ENCODE measurements at regions not wholly inside any gene's neighbourhood (a gene's known extent, or its start where the extent isn't known, plus 50 kb on each side); places are given as distances from the start of the nearest gene placed in this dataset.

GRCh38 chr2:163231666-163232065, 393.1 kb upstream of the KCNH7 start:
- no peak for TF ChIP-seq CTCF (IDR thresholded peaks at IDR 0.05)
- Histone ChIP-seq H3K4me1 (ENCODE audit: low read depth) (no peaks in the 10 kb centered on the region), H3K4me3 (no peak overlapping the region), H3K9me3 (no peaks in the 10 kb centered on the region), H3K36me3 (ENCODE audit: low read depth) (no peaks in the 10 kb centered on the region)
- no peak for ATAC-seq
- DNase-seq = no peak
- intact Hi-C loops (cut with DNase I, micrococcal nuclease) = no loop called here

- no peak for ATAC-seq
- Histone ChIP-seq H3K4me1 (ENCODE audit: low read depth) (no peaks in the 10 kb centered on the region), H3K36me3 (ENCODE audit: low read depth) (no peaks in the 10 kb centered on the region), H3K9me3 (no peaks in the 10 kb centered on the region), H3K4me3 (no peak overlapping the region)
- DNase-seq = no peak
- TF ChIP-seq CTCF (IDR thresholded peaks at IDR 0.05) = no peak
- intact Hi-C loops (cut with DNase I, micrococcal nuclease) = no loop called here
Observed at GRCh38 chr2:163213661-163214081, 375.1 kb upstream of the KCNH7 start.

- no peak for TF ChIP-seq CTCF (IDR thresholded peaks at IDR 0.05)
- no peak overlapping the region for H3K4me3 ChIP-seq
- ATAC-seq (no peak), DNase-seq (no peak)
- H3K36me3 ChIP-seq (ENCODE audit: low read depth) = no peaks in the 10 kb centered on the region
- H3K9me3 ChIP-seq = no peaks in the 10 kb centered on the region
- H3K4me1 ChIP-seq (ENCODE audit: low read depth) = no peaks in the 10 kb centered on the region
- intact Hi-C loops (cut with DNase I, micrococcal nuclease) = no loop called here
Observed at GRCh38 chr2:163210430-163210918, 371.9 kb upstream of the KCNH7 start.

GRCh38 chr2:163207693-163208370, 369.3 kb upstream of the KCNH7 start:
- Histone ChIP-seq H3K36me3 (ENCODE audit: low read depth) (no peaks in the 10 kb centered on the region), H3K9me3 (no peaks in the 10 kb centered on the region), H3K4me3 (no peak overlapping the region), H3K4me1 (ENCODE audit: low read depth) (no peaks in the 10 kb centered on the region)
- intact Hi-C loops (cut with DNase I, micrococcal nuclease) = no loop called here
- ATAC-seq (no peak), DNase-seq (no peak)
- no peak for TF ChIP-seq CTCF (IDR thresholded peaks at IDR 0.05)

- intact Hi-C loops (cut with DNase I, micrococcal nuclease) = no loop called here
- Histone ChIP-seq H3K4me1 (ENCODE audit: low read depth) (no peaks in the 10 kb centered on the region), H3K36me3 (ENCODE audit: low read depth) (no peaks in the 10 kb centered on the region), H3K9me3 (no peaks in the 10 kb centered on the region), H3K4me3 (no peak overlapping the region)
- ATAC-seq = no peak
- DNase-seq = no peak
- TF ChIP-seq CTCF (IDR thresholded peaks at IDR 0.05) = no peak
Observed at GRCh38 chr2:163205589-163206254, 367.2 kb upstream of the KCNH7 start.

All from mucosa of descending colon (tissue), 3 donors.